ENCODE measurements at regions not wholly inside any gene's neighbourhood (a gene's known extent, or its start where the extent isn't known, plus 50 kb on each side); places are given as distances from the start of the nearest gene placed in this dataset.

GRCh38 chr9:29799227-29799626 lies 2225.9 kb upstream of the C9orf72 start:
- no peak for DNase-seq (ENCODE audit: low read depth in 2 of 2)

GRCh38 chr9:29800821-29801220 lies 2227.5 kb upstream of the C9orf72 start:
- no peak for DNase-seq (ENCODE audit: low read depth in 2 of 2)

- DNase-seq (ENCODE audit: low read depth in 2 of 2), result no peak
Observed at GRCh38 chr9:29802454-29802853, 2229.2 kb upstream of the C9orf72 start.

- DNase-seq (ENCODE audit: low read depth in 2 of 2), result no peak
Observed at GRCh38 chr9:29806937-29807618, 2233.8 kb upstream of the C9orf72 start.

GRCh38 chr9:29816954-29817703 lies 2243.8 kb upstream of the C9orf72 start:
- DNase-seq (ENCODE audit: low read depth in 2 of 2), result no peak

- no peak for DNase-seq (ENCODE audit: low read depth in 2 of 2)
Observed at GRCh38 chr9:29822458-29822857, 2249.2 kb upstream of the C9orf72 start.

GRCh38 chr9:29826421-29826820 lies 2253.1 kb upstream of the C9orf72 start:
- no peak for DNase-seq (ENCODE audit: low read depth in 2 of 2)

GRCh38 chr9:29830821-29831220 lies 2257.5 kb upstream of the C9orf72 start:
- no peak for DNase-seq (ENCODE audit: low read depth in 2 of 2)

GRCh38 chr9:29838491-29839020 lies 2265.3 kb upstream of the C9orf72 start:
- DNase-seq (ENCODE audit: low read depth in 2 of 2), result no peak

- DNase-seq (ENCODE audit: low read depth in 2 of 2), result no peak
Observed at GRCh38 chr9:29844251-29844650, 2271.0 kb upstream of the C9orf72 start.

- no peak for DNase-seq (ENCODE audit: low read depth in 2 of 2)
Observed at GRCh38 chr9:29850664-29851063, 2277.4 kb upstream of the C9orf72 start.

- DNase-seq (ENCODE audit: low read depth in 2 of 2), result no peak
Observed at GRCh38 chr9:29861803-29862202, 2288.5 kb upstream of the C9orf72 start.

- DNase-seq (ENCODE audit: low read depth in 2 of 2), result no peak
Observed at GRCh38 chr9:29865764-29866313, 2292.6 kb upstream of the C9orf72 start.

- DNase-seq (ENCODE audit: low read depth in 2 of 2), result no peak
Observed at GRCh38 chr9:29866556-29866955, 2293.3 kb upstream of the C9orf72 start.

GRCh38 chr9:29873579-29873978 lies 2300.3 kb upstream of the C9orf72 start:
- no peak for DNase-seq (ENCODE audit: low read depth in 2 of 2)

GRCh38 chr9:29875547-29875946 lies 2302.3 kb upstream of the C9orf72 start:
- no peak for DNase-seq (ENCODE audit: low read depth in 2 of 2)

- no peak for DNase-seq (ENCODE audit: low read depth in 2 of 2)
Observed at GRCh38 chr9:29882767-29883166, 2309.5 kb upstream of the C9orf72 start.

GRCh38 chr9:29906065-29906464 lies 2332.8 kb upstream of the C9orf72 start:
- no peak for DNase-seq (ENCODE audit: low read depth in 2 of 2)

- DNase-seq (ENCODE audit: low read depth in 2 of 2), result no peak
Observed at GRCh38 chr9:29928072-29928471, 2354.8 kb upstream of the C9orf72 start.

- DNase-seq (ENCODE audit: low read depth in 2 of 2), result no peak
Observed at GRCh38 chr9:29939559-29939958, 2366.3 kb upstream of the C9orf72 start.

- no peak for DNase-seq (ENCODE audit: low read depth in 2 of 2)
Observed at GRCh38 chr9:29945012-29945411, 2371.7 kb upstream of the C9orf72 start.

GRCh38 chr9:29958469-29958868 lies 2385.2 kb upstream of the C9orf72 start:
- no peak for DNase-seq (ENCODE audit: low read depth in 2 of 2)

GRCh38 chr9:29965834-29966233 lies 2392.6 kb upstream of the C9orf72 start:
- DNase-seq (ENCODE audit: low read depth in 2 of 2), result no peak

All from stimulated activated CD4-positive, alpha-beta T cell treated with anti-CD3 and anti-CD28 coated beads, Interleukin-15, amount 100 ng/mL, for 48 hours (primary cell).